Testis (tissue), 2 donors: ENCODE measurements at regions not wholly inside any gene's neighbourhood (a gene's known extent, or its start where the extent isn't known, plus 50 kb on each side); places are given as distances from the start of the nearest gene placed in this dataset.

Experiments used
- DNase-seq: peaks from one replicate; pipeline ENCODE4 v3.0.0-alpha.2; 2019
- H3K27ac ChIP-seq, 2 donors: fragments of 200-600 bp; sonication (generic); one replicate each; pipeline ENCODE4 v1.5.1; 2019
- H3K27me3 ChIP-seq: fragments of 200-600 bp; sonication (generic); one replicate; pipeline ENCODE4 v1.5.1; 2019
- H3K36me3 ChIP-seq: fragments of 200-600 bp; sonication (generic); one replicate; pipeline ENCODE4 v1.5.1; 2017; ENCODE audit warnings: low read depth; ENCODE audit errors: missing control alignments
- H3K4me1 ChIP-seq: fragments of 200-600 bp; sonication (generic); one replicate; pipeline ENCODE4 v1.5.1; 2019
- H3K4me3 ChIP-seq, 2 donors: fragments of 200-600 bp; sonication (generic); one replicate each; pipeline ENCODE4 v1.5.1; 2017 to 2019
- H3K9me3 ChIP-seq: fragments of 200-600 bp; sonication (generic); one replicate; pipeline ENCODE4 v1.5.1; 2017
- CTCF ChIP-seq, 3 experiments: fragments of 450-650 bp in 2 of 3; fragments of 200-600 bp in 1 of 3; sonication (generic) in 1 of 3; IDR thresholded peaks; one replicate each; pipeline ENCODE4 v1.5.1; 2016 to 2019; ENCODE audit warnings: antibody characterized with exemption in 3 of 3, mild to moderate bottlenecking in 2 of 3, moderate library complexity in 1 of 3
- POLR2A ChIP-seq: fragments of 450-650 bp; IDR thresholded peaks from one replicate; pipeline ENCODE4 v1.6.1; 2017; ENCODE audit warnings: antibody characterized with exemption, mild to moderate bottlenecking, moderate library complexity
- WGBS, 2 donors: methylation state at CpG; one replicate each; pipeline ENCODE4 v1.1.5; 2018; 5-methylcytosine and 5-hydroxymethylcytosine counted together
- intact Hi-C: fragments of 100-400 bp; cut with DNase I; formaldehyde crosslinking; loops from one replicate; pipeline ENCODE4 v1.15.1; 2023; ENCODE audit warnings: low total_unique reads

- Histone ChIP-seq H3K4me1 (no peaks in the 10 kb centered on the region), H3K9me3 (no peaks in the 10 kb centered on the region), H3K4me3 (no peak overlapping the region), H3K27me3 (no peaks in the 10 kb centered on the region), H3K36me3 (no peaks in the 10 kb centered on the region), H3K27ac (no peak overlapping the region)
- intact Hi-C loops, result no loop called here
- DNase-seq, result no peak
- 94 to 95% methylated on average over 8 of the region's 8 CpGs for WGBS, 2 donors
- no peak for TF ChIP-seq POLR2A
- TF ChIP-seq CTCF (IDR thresholded peaks at IDR 0.05), result no peak
Observed at GRCh38 chr6:21965953-21966539, 330.8 kb downstream of the PRL start.

- intact Hi-C loops, result no loop called here
- TF ChIP-seq CTCF (IDR thresholded peaks at IDR 0.05) (no peak), POLR2A (no peak)
Observed at GRCh38 chr6:21967056-21967974, 329.5 kb downstream of the PRL start.

GRCh38 chr6:21968411-21968810 lies 328.4 kb downstream of the PRL start:
- no peaks in the 10 kb centered on the region for H3K27me3 ChIP-seq
- H3K9me3 ChIP-seq, result no peaks in the 10 kb centered on the region
- intact Hi-C loops, result no loop called here
- no peaks in the 10 kb centered on the region for H3K36me3 ChIP-seq
- no peak overlapping the region for H3K27ac ChIP-seq
- no peak for TF ChIP-seq POLR2A
- no peak for TF ChIP-seq CTCF (IDR thresholded peaks at IDR 0.05)
- no peaks in the 10 kb centered on the region for H3K4me1 ChIP-seq
- DNase-seq, result no peak
- WGBS, 2 donors, result 89 to 97% methylated on average over 2 of the region's 2 CpGs
- H3K4me3 ChIP-seq, result no peak overlapping the region

More at GRCh38 chr6:21967056-21967974, 329.5 kb downstream of the PRL start:
- H3K9me3 ChIP-seq, result no peaks in the 10 kb centered on the region
- no peak for DNase-seq
- WGBS, 2 donors, result 64 to 81% methylated on average over 9 of the region's 9 CpGs
- no peak overlapping the region for H3K27ac ChIP-seq
- H3K4me1 ChIP-seq, result no peaks in the 10 kb centered on the region
- no peak overlapping the region for H3K4me3 ChIP-seq
- no peaks in the 10 kb centered on the region for H3K27me3 ChIP-seq
- no peaks in the 10 kb centered on the region for H3K36me3 ChIP-seq

- TF ChIP-seq CTCF (IDR thresholded peaks at IDR 0.05), result no peak
- TF ChIP-seq POLR2A, result no peak
- Histone ChIP-seq H3K4me3 (no peak overlapping the region), H3K36me3 (no peaks in the 10 kb centered on the region), H3K9me3 (no peaks in the 10 kb centered on the region), H3K4me1 (no peaks in the 10 kb centered on the region), H3K27ac (no peak overlapping the region), H3K27me3 (no peaks in the 10 kb centered on the region)
- no peak for DNase-seq
- intact Hi-C loops, result no loop called here
- 84 to 91% methylated on average over 4 of the region's 4 CpGs for WGBS, 2 donors
Observed at GRCh38 chr6:21969192-21969591, 327.6 kb downstream of the PRL start.
